ENCODE measurements at regions not wholly inside any gene's neighbourhood (a gene's known extent, or its start where the extent isn't known, plus 50 kb on each side); places are given as distances from the start of the nearest gene placed in this dataset.
"Not testable (repeated sequence)": the region's sequence is repeated elsewhere in the genome, so short reads cannot be mapped to it uniquely, and the experiment has no call there.

GRCh38 chr14:104416383-104416782 is 163.2 kb upstream of the C14orf180 start:
- H3K4me3 ChIP-seq (ENCODE audit: control insufficient read depth, low read depth, low read length): no peak overlapping the region
- no peak for DNase-seq (ENCODE audit: low read depth)
- TF ChIP-seq CTCF (conservative IDR thresholded peaks at IDR 0.05; ENCODE audit: control insufficient read depth, insufficient read depth, low read depth, low read length): no peak

GRCh38 chr14:104419865-104420505 is 159.6 kb upstream of the C14orf180 start:
- TF ChIP-seq CTCF (conservative IDR thresholded peaks at IDR 0.05; ENCODE audit: control insufficient read depth, insufficient read depth, low read depth, low read length): no peak

GRCh38 chr14:104420523-104420922 is 159.0 kb upstream of the C14orf180 start:
- H3K4me3 ChIP-seq (ENCODE audit: control insufficient read depth, low read depth, low read length); DNase-seq (ENCODE audit: low read depth): not testable (repeated sequence)

More at GRCh38 chr14:104419865-104420505, 159.6 kb upstream of the C14orf180 start:
- no peak overlapping the region for H3K4me3 ChIP-seq (ENCODE audit: control insufficient read depth, low read depth, low read length)
- DNase-seq (ENCODE audit: low read depth): no peak

GRCh38 chr14:104420990-104421389 is 158.6 kb upstream of the C14orf180 start:
- DNase-seq (ENCODE audit: low read depth): no peak
- TF ChIP-seq CTCF (conservative IDR thresholded peaks at IDR 0.05; ENCODE audit: control insufficient read depth, insufficient read depth, low read depth, low read length): no peak
- no peak overlapping the region for H3K4me3 ChIP-seq (ENCODE audit: control insufficient read depth, low read depth, low read length)

- TF ChIP-seq CTCF (conservative IDR thresholded peaks at IDR 0.05; ENCODE audit: control insufficient read depth, insufficient read depth, low read depth, low read length): no peak
- H3K4me3 ChIP-seq (ENCODE audit: control insufficient read depth, low read depth, low read length): no peak overlapping the region
- DNase-seq (ENCODE audit: low read depth): no peak
Observed at GRCh38 chr14:104421401-104421821, 158.2 kb upstream of the C14orf180 start.

GRCh38 chr14:104421892-104422828 is 157.4 kb upstream of the C14orf180 start:
- H3K4me3 ChIP-seq (ENCODE audit: control insufficient read depth, low read depth, low read length): no peak overlapping the region
- no peak for DNase-seq (ENCODE audit: low read depth)
- TF ChIP-seq CTCF (conservative IDR thresholded peaks at IDR 0.05; ENCODE audit: control insufficient read depth, insufficient read depth, low read depth, low read length): no peak
